ENCODE measurements at regions not wholly inside any gene's neighbourhood (a gene's known extent, or its start where the extent isn't known, plus 50 kb on each side); places are given as distances from the start of the nearest gene placed in this dataset.

DNA sequence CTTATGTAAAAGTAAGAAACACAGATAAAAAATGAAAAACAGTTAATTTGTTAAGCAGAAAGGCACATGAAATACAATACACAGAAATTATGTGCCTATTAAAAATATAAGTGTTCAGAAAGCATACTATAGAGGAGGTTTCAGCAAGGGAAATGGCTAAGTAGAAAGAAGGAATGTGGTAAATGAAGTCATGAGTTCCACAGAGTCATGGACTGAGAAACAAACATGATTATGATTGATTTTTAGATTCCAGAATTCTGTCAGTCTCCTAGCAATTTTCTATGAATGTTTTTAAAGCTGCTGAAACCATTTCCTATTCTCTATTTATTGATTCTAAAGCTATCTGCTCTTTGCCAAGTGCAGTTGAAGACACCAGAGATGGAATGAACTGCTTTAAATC is 1398.4 kb downstream of the ARAP2 start:
- TF ChIP-seq, protein P1, sequence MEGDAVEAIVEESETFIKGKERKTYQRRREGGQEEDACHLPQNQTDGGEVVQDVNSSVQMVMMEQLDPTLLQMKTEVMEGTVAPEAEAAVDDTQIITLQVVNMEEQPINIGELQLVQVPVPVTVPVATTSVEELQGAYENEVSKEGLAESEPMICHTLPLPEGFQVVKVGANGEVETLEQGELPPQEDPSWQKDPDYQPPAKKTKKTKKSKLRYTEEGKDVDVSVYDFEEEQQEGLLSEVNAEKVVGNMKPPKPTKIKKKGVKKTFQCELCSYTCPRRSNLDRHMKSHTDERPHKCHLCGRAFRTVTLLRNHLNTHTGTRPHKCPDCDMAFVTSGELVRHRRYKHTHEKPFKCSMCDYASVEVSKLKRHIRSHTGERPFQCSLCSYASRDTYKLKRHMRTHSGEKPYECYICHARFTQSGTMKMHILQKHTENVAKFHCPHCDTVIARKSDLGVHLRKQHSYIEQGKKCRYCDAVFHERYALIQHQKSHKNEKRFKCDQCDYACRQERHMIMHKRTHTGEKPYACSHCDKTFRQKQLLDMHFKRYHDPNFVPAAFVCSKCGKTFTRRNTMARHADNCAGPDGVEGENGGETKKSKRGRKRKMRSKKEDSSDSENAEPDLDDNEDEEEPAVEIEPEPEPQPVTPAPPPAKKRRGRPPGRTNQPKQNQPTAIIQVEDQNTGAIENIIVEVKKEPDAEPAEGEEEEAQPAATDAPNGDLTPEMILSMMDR (IDR thresholded peaks at IDR 0.05) = no peak
- TF ChIP-seq POLR2A (IDR thresholded peaks at IDR 0.05) = no peak
